ENCODE measurements at regions not wholly inside any gene's neighbourhood (a gene's known extent, or its start where the extent isn't known, plus 50 kb on each side); places are given as distances from the start of the nearest gene placed in this dataset.

- no peak for TF ChIP-seq CBX8 (IDR thresholded peaks at IDR 0.05; ENCODE audit: borderline replicate concordance, low read depth, low read length)
Observed at GRCh38 chr3:189071446-189071845, 100.3 kb upstream of the TPRG1 start (continued).

DNA sequence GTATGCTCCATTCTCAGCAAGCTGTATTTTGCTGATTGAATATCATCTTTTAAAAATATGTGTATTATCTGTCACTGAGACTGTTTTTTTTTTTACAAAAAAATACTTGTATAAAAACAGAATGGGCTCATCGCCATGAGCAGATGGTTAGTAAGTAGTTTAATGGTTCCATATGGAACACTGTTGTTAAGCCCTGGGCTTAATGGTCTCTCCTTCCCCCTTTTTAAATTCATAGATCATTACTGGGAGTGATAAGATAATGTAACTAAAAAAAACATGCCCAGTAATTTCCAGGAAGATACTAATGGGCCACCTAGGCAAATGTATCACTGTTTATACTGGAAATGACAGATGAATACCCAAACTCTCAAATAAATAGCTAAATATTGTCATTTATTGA, 95.3 kb upstream of the TPRG1 start:
- Histone ChIP-seq H2BK20ac (ENCODE audit: low read length) (no peak overlapping the region), H2BK5ac (ENCODE audit: low read depth, low read length) (no peak overlapping the region), H2BK12ac (ENCODE audit: low read depth, low read length) (no peak overlapping the region), H3K56ac (replicated peaks; ENCODE audit: insufficient read length, low read depth, low read length) (no peak overlapping the region), H3K9me3 (ENCODE audit: insufficient read depth in 2 of 2, low read depth in 1 of 2, low read length in 1 of 2) (no peaks in the 10 kb centered on the region), H3K4me2 (ENCODE audit: insufficient read depth in 1 of 2, low read depth in 2 of 2, low read length in 2 of 2) (no peak overlapping the region), H2AFZ (ENCODE audit: low read length) (no peak overlapping the region), H3K36me3 (ENCODE audit: control insufficient read depth in 2 of 4, insufficient read depth in 4 of 4, low read length in 3 of 4) (no peaks in the 10 kb centered on the region), H4K8ac (ENCODE audit: extremely low read depth, insufficient read depth, low read length) (no peak overlapping the region), H3K23ac (ENCODE audit: insufficient read length) (no peak overlapping the region), H3K4ac (replicated peaks; ENCODE audit: insufficient read length, low read depth, low read length) (no peak overlapping the region), H4K20me1 (replicated peaks in 1 of 2; ENCODE audit: control insufficient read depth in 1 of 2, insufficient read depth in 2 of 2, low read length in 2 of 2) (no peaks in the 10 kb centered on the region), H2BK15ac (ENCODE audit: low read length) (no peak overlapping the region), H2BK120ac (replicated peaks; ENCODE audit: low read depth, low read length) (no peak overlapping the region), H3K79me1 (ENCODE audit: low read depth, low read length) (no peaks in the 10 kb centered on the region), H3K4me3 (ENCODE audit: extremely low read depth in 1 of 4, insufficient read depth in 2 of 4, low read depth in 3 of 4, low read length in 4 of 4) (no peak overlapping the region), H3K79me2 (ENCODE audit: control insufficient read depth in 1 of 2, insufficient read depth in 2 of 2, low read length in 2 of 2) (no peaks in the 10 kb centered on the region), H3K27me3 (replicated peaks in 1 of 4; ENCODE audit: control insufficient read depth in 3 of 4, extremely low read depth in 1 of 4, insufficient read depth in 3 of 4, low read length in 3 of 4) (no peaks in the 10 kb centered on the region), H3K4me1 (replicated peaks in 1 of 4; ENCODE audit: control insufficient read depth in 3 of 4, insufficient read depth in 4 of 4, low read length in 3 of 4) (no peaks in the 10 kb centered on the region), H3K18ac (ENCODE audit: extremely low read depth, low read length) (no peak overlapping the region), H4K91ac (replicated peaks; ENCODE audit: insufficient read length, low read length) (no peak overlapping the region), H2AK5ac (ENCODE audit: low read depth, low read length) (no peak overlapping the region), H3K9ac (replicated peaks in 1 of 4; ENCODE audit: extremely low read depth in 1 of 4, low read depth in 3 of 4, low read length in 3 of 4) (no peak overlapping the region), H4K5ac (ENCODE audit: insufficient read length, low read depth, low read length) (no peak overlapping the region), H3K23me2 (ENCODE audit: low read depth, low read length) (no peaks in the 10 kb centered on the region), H3K27ac (ENCODE audit: low read depth, low read length) (no peak overlapping the region), H3K14ac (ENCODE audit: insufficient read length) (no peak overlapping the region)
- FAIRE-seq, result no peak
- POLR2A ChIA-PET (ENCODE audit: partially characterized antibody), result no interaction called here
- CTCF ChIA-PET (ENCODE audit: partially characterized antibody), result no interaction called here
- DNase-seq (ENCODE audit: low read depth in 1 of 2, low spot score in 2 of 2), result no peak
- 85% methylated on average over 1 of the region's 1 CpG; no CpG with 5 or more reads in 1 of the 2 experiments for WGBS, 2 experiments (ENCODE audit: extremely low coverage in 1 of 2, insufficient coverage in 1 of 2, insufficient read length in 1 of 2, insufficient replicate concordance in 2 of 2, low coverage in 1 of 2, low lambda C conversion rate in 2 of 2, missing lambda C conversion rate in 1 of 2)
- TF ChIP-seq TAF7 (optimal IDR thresholded peaks at IDR 0.05; ENCODE audit: borderline replicate concordance, low read depth, low read length) (no peak), KDM5A (IDR thresholded peaks at IDR 0.05; ENCODE audit: low read length) (no peak), MAX (IDR thresholded peaks at IDR 0.05) (no peak), RAD21 (IDR thresholded peaks at IDR 0.05 in 1 of 2, conservative IDR thresholded peaks at IDR 0.05 in 1 of 2; ENCODE audit: low read depth in 2 of 2, low read length in 2 of 2) (no peak), NANOG (IDR thresholded peaks at IDR 0.05; ENCODE audit: insufficient read depth, low read depth, low read length, poor library complexity, severe bottlenecking) (no peak)
